RCC 7860 (cell line): ENCODE measurements at regions not wholly inside any gene's neighbourhood (a gene's known extent, or its start where the extent isn't known, plus 50 kb on each side); places are given as distances from the start of the nearest gene placed in this dataset.

Source experiments
- DNase-seq: peaks from one replicate; pipeline ENCODE4 v3.0.0-alpha.2; 2015; ENCODE audit warnings: low spot score
- FAIRE-seq: peaks from 2 replicates; lab custom pipeline; 2012; peaks lifted over from hg19 to GRCh38; lab: Jason Lieb, UNC

DNA sequence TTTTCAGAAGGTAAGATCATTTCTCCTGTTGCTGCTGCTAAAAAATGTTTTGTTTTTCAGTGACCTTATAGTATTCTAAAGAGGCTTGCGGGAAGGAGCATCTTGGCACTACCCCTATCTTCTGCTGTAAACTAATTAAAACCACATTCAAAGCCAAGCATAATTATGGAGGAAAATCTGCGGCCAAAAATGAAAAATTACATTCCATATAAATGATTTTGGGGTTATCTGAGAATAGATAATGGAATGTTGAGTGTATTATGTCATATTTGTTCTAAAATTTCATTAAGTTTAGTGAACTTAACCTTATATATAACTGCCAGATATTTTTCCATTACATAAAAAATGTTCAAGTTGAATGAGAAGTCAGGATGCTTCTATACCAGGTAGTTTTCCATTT lies 170.4 kb upstream of the TMC3 start:
- DNase-seq (no peak), FAIRE-seq (no peak)

DNA sequence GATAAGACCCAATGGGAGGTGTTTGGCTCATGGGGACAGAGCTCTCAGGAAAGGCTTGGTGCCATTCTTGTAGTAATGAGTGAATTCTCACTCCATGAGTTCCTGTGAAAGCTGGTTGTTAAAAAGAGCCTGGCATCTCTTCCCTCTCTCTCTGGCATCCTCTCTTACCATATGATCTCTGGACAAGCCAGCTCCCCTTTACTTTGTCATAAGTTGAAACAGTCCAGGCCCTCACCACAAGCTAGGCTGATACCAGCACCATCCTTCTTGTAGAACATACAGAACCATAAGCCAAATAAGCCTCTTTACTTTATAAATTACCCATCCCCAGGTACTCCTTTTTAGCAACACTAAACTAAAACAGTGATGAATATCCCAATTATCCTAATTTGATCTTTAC lies 166.9 kb upstream of the TMC3 start:
- DNase-seq, result no peak
- FAIRE-seq, result no peak

DNA sequence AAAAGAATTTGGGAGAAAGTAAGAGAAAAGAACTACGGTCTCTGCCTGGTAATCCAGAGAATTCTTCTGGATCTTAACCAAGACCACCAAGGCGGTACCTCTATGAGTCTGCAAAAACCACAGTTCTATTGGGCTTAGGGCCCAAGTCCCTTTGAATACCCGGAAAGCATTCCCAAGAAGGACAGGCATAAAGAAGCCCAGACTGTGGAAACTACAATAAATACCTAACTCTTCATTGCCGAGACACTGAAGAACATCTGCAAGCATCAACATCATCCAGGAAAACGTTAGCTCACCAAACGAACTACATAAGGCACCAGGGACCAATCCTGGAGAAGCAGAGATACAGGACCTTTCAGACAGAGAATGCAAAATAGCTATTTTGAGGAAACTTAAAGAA lies 162.3 kb upstream of the TMC3 start:
- FAIRE-seq, result no peak

DNA sequence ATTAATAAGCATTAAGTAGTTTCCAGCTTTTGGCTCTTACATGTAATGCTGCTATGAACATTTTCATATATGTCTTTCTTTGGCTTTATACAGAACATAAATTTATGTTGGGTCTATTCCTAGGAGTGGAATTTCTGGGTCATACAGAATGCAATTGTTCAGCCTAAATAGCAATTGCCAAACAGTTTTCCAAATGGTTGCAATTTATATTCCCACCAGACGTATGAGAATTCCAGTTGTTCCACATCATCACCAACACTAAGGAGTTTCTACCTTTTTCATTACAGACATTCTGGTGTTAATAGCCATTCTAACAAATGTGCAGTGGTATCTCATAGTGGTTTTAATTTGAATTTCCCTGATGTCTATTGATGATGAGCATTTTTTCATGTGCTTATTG lies 160.1 kb upstream of the TMC3 start:
- no peak for DNase-seq
- FAIRE-seq, result no peak

More for the DNA sequence above, 162.3 kb upstream of the TMC3 start:
- no peak for DNase-seq

DNA sequence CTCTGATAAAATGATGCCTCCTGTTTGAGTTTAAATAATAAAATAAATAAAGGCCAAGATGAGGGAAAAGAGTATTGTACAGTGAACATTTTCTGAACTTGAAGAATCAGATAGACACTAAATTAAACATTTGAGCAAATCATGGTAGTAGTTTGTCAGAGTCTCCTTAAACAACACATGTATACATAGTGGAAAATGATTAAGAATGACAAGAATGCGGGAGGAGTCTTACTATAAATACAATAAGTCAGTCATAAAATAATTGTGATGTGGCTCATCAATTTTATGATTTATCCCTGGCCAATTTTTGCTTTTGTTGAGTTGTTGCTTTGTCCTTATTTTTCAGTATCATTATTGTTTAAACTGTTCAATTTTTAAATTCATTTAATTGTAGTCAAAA lies 158.0 kb upstream of the TMC3 start:
- DNase-seq, result no peak

DNA sequence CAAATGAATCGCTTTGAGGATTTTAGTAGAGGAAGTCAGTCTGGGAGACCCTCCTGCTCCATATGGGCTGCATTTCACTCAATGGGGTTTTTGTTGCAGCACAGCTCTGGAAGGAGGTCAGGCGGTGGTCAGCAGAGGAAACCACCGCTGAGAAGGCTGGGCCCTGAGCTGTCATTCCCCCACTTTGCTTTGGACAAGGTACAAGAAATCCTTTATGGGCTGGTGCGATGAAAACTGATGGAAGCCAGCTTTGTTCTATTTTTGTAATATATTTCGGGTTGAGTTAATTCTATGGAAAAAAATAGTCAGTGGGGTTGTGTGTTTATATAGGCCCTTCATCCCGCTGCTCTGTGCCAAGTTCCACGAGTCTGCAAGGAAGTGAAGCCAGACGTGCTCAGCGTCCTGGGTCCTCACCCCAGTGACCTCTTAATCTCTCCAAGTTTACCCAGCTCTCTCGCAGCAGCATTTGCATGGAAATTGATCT lies 157.1 kb upstream of the TMC3 start:
- FAIRE-seq (no peak), DNase-seq (no peak)

More for the DNA sequence above, 158.0 kb upstream of the TMC3 start:
- FAIRE-seq, result no peak

DNA sequence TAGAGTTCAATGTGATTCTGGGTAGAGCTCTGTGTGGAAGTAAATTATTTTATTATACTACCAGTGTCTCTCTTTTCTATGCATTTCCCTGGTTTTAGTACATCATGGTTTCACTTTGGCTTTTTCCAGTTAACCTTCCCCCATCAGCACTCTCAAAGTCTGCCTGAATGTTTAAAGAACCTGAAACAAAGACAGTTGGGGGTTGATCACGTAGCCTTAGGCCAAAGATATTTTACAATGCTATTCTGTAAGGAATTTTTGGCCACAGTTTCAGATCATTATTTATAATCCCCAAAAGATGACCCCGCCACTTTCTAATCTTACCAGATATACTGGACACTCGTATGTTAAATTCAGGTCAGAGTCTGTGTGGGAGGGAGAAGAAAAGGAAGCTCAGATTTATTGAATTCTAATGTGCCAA lies 156.3 kb upstream of the TMC3 start:
- no peak for DNase-seq
- no peak for FAIRE-seq

DNA sequence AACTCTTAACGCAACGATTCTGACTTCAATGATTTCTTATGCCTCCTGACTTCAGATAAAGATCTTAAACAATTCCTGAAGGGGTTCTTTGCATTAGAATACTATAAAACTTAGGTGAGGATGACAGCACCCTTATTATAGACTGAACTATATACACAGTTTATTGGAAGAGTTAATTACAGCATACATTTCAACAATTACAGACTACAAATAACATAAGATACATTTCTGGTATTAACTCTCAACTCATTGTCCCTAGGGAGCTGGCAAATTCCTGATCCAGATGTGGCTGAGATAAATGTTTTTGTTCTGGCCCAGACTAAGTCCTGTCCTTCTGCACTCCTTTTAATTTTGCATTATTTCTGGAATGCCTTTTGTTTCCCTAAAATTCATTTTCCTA lies 155.5 kb upstream of the TMC3 start:
- no peak for FAIRE-seq
- DNase-seq, result no peak

DNA sequence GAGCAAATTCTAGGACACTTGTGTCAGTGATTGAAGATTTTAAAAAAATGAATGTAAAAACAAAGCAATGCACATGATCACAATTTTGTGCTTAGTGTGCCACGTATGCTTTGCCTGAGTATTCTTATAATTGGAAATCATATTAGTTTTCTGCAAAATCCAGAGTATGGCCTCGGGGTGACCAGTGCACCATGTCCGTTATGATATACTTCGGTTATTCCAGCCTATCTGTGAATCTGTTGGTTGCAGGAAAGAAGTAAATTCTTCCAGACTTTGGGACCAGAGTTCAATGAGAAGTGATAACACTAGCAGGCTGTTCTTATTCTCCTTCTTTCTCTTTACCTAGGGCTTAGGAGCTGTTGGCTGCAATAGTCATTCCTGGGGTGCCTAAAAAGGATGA lies 152.0 kb upstream of the TMC3 start:
- no peak for FAIRE-seq
- no peak for DNase-seq

DNA sequence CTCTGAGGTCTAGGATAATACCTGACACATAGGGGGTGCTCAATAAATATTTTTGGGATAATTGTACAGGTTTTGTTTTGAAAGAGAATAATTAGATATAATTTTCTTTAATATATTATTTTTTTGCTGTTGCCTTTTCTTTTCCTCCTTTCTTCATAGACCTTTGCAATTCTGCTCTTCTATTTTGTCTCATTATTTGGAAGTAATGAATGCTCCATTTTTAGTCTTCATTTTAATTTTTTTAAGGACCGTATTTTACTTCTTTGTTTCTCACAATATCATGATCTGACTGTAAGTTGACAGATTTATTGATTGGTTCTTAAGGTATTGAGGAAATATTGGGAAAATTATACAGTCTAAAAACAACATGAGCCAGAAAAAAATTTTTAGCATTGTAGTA lies 150.5 kb upstream of the TMC3 start:
- FAIRE-seq (no peak), DNase-seq (no peak)

DNA sequence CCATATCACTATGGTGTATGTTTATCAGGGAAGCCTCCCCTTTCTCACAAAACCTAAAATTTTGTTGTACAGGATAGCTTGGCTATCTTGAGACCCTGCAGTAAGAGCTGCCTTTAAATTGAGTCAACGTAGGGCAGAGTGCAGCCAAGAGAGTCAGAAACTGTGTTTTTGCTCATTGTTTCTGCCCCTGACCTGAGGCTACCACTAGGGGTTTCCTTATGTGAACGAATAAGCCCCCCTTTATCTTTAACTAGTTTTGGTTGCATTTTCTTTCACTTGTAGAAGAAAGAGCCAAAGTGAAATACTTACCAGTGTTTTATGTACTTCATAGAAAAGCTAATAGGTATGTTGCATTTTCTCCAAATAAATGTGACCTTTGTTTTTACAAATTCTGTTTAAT lies 149.9 kb upstream of the TMC3 start:
- FAIRE-seq, result no peak

DNA sequence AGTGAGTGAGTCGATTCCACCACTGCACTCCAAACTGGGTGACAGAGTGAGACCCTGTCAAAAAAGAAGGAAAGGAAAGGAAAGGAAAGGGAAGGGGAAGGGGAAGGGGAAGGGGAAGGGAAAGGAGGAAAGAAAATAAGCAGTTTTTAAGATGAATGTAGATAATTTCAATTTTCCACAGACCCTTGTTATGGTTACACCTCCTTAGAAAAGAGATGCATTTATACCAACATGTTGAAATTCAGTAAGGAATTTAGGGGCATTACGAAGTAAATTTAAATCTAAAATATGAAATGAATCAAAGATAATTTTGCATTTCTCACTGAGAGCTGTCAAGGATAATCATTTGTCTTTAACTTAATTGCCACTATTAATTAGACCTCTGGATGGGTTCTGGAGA lies 146.5 kb upstream of the TMC3 start:
- FAIRE-seq (no peak), DNase-seq (no peak)

More for the DNA sequence above, 149.9 kb upstream of the TMC3 start:
- no peak for DNase-seq

DNA sequence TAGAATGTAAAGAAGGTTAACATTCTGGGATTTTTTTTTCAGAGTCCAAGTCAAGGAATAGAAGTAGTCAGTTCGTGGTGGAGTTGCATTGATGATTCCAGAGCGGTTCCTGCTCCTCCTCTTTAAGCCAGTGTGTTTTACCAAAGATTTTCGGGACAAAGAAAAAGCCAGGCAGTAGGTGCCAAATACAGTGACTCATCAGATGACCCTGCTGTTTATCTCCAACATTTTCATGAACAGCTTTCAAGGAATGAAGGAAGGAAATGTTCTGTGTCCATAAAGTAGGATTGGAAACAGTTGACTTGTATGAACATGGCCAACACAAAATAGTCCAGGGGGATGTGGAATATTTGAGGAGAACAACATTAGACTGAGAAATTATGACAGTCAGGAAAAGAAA lies 142.4 kb upstream of the TMC3 start:
- no peak for FAIRE-seq

DNA sequence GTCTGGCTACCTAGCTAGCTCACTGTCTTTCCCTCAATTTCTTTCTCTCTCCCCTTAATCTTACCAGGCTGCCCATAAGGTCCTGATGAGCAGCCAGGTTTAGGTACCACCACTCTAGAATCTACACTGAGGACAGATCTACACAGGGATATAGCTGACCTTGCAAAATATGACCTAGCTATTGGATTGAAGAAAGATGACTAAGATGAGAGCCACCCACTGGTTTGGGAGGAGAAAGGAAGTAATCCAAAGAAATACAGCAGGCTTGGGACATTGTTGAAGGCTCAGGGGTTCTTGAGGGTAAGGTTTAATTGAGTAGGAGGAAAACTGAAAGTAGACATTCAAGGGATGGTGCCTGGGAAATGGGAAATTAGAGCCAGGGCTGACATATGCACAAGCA lies 142.0 kb upstream of the TMC3 start:
- no peak for DNase-seq
- FAIRE-seq, result no peak

More for the DNA sequence above, 142.4 kb upstream of the TMC3 start:
- no peak for DNase-seq

DNA sequence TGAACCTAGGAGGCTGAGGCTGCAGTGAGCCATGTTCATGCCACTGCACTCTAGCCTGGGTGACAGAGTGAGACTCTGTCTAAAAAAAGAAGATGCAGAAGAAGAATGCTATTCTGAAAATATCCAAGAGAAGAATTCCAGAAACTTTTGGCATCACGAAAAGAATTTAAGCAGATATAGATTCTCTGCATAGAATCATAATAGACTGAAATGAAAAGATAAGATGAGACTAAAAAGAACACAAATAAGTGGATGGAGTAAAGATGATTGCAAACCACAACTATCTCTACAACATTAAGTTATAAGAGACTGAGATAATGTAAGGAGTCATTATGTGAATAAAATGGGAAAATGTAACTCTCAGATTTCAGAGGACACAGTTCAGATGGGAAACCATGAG lies 140.7 kb upstream of the TMC3 start:
- no peak for FAIRE-seq
- DNase-seq, result no peak

DNA sequence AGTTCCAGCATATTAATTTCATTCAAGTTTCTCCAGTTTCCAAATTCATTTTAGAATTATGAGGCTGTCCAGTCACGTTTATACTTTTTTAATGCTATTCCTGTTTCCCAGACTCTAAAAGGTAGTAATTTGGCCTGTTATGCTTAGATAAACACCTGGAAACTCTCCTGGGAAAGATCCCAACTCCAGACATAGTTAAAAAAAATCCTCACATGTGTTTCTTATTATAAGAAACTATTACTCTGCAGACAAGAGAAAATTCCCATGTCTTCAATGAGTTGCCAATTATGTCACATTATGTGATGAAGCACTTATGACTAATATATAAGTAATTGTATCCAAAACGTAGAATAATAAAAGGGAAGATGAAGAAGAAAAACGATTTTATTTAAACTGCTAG lies 137.1 kb upstream of the TMC3 start:
- no peak for DNase-seq
- FAIRE-seq, result no peak

DNA sequence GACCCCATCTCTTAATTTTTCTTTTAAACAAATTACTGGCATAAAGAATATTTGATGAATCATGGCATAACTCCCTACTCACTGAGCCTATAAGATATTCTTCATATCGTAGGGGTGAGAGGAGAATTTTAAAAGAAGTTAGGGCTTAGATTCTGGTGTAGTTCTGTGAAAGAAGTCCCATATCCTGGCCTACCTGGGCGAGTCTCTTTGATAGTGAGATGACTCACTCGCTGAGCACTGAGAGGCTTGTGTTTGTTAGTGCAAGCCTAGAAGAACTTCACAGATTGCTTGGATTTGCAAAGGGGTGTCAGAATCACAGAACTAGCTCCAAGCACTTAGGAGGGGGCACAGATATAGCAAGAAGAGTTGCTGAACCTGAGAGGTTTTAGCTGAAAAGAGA lies 133.8 kb upstream of the TMC3 start:
- FAIRE-seq (no peak), DNase-seq (no peak)

DNA sequence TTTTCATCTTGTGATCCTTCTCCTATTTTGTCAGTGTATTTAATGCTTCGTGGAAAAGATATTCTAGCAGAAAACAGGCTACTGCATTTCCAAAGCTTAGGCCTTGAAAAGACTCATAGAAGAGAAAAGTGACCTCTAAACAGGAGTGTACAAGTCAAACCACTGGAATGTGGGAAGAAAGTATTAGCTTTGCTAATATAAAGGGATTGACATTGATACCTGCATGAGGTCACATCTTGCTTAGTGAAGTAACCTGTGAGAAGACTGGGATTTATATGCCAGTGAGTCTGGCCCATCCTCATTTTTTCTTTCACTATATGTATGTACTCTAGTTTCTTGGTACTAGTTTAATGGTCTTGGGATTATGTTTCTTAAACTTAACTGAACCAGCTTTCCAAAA lies 132.9 kb upstream of the TMC3 start:
- DNase-seq (no peak), FAIRE-seq (no peak)

DNA sequence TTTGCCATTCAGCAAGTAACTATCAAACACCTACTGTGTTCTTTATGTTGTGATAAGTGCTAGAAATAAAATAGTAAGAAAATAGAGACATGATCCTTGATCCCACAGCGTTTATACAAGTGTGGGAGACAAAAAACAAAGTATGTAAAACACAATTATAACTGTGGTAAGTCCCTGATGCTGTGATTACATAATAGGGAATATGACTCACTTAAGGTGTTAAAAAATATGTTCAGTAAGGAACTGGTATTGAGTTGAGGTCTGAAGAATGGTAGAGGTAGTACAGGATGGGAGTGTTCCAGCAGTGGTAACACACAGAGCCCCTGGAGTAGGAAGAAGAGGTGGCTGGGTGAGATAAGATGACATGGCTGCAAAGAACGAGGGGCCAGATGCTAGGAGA lies 132.1 kb upstream of the TMC3 start:
- DNase-seq, result no peak
- FAIRE-seq, result no peak

DNA sequence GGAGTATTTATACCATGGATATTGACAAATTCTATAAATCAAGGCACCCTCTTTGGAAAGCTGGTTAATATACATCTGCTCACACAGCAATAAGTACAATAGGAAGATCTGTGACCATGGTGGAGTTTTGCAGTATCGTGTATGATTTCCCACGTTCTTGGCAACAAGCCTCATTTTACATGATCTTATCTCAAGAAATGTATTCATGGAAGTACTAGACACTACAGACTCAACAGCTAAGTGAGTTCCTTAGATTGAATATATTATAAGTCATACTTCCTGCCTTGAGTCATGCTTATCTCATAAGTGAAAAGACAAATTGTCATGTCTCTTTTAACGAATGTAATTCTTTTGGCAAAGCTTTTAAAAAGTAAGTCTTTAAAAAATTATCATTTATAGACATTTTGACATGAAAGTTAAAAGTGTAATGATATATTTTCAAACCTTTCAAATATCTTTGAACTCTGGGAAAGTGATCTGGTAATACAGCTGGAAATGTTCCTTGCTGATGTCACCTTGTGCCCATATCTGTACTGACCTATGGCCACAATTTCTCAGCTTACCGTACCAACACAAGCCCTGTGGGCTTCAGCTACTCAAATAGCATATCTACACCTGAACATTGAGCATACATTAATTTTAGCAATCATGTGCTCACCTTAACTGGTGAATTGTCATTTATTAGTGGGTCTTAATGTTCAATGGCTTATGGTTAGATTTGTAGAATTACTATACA lies 130.3 kb upstream of the TMC3 start:
- DNase-seq (no peak), FAIRE-seq (no peak)

DNA sequence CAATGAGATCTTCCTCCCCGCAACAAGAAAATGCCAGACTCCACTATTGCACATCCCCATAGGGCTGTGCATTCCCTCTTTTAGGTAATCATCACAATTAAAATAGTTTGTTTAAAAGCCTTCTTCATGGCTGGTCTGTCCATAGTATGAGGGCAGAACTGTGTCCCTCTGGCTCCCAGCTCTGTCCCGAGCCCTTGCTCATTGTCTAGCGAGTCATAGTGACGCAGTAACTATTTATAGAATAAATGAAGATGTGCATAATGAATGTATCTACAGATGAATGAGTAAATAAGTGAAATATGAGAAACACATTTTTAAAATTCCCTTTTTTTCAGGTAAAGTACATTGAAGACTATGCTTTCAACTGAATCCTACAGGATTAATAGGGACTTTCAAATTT lies 128.4 kb upstream of the TMC3 start:
- FAIRE-seq, result no peak

DNA sequence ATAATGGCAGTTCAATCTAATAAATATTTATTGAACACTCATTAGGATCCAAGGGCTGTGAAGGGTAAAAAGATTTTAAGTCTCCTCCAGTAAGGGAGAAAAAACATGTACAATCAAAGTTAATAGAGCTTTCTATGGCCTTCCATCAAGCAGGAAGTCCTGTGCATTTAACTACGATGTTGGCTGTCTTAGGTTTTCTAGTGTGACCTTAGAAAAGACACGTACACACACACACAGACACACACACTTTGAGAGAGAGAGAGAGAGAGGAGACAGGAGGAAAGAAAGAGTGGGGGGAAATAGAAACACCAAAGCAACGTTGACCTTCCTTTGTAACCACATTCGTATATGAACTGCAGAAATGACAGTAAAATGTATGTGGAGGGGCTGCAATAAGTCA lies 126.1 kb upstream of the TMC3 start:
- FAIRE-seq (no peak), DNase-seq (no peak)

More for the DNA sequence above, 128.4 kb upstream of the TMC3 start:
- no peak for DNase-seq

DNA sequence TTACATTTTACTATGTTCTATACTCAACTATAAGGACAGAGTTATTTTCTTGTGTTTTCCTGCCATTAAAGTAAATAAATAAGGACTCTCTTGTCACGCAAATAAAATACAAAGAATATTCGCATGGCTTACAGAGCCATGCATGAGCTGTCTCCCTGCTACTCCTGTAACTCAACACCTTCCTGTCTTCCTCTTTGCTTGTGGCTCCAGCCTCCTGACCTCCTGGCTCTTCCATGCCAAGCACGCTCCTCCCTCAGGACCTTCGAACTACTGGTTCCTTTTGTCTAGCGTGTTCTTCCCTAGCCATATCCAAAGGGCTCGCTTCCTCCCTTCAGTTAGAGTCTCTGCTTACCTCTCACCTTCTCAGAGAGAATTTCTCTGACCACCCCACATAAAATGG lies 124.3 kb upstream of the TMC3 start:
- no peak for DNase-seq
- no peak for FAIRE-seq
